GM12865 (cell line): ENCODE measurements at regions not wholly inside any gene's neighbourhood (a gene's known extent, or its start where the extent isn't known, plus 50 kb on each side); places are given as distances from the start of the nearest gene placed in this dataset.

Source experiments
- DNase-seq: peaks from one replicate; pipeline ENCODE4 v3.0.0; 2010; ENCODE audit warnings: low read depth
- H3K4me3 ChIP-seq: 2 replicates; pipeline ENCODE4 v1.5.1; 2011; ENCODE audit warnings: mild to moderate bottlenecking, low read depth, low read length, control low read depth
- TF ChIP-seq, protein P1 (sequence below): IDR thresholded peaks from 2 replicates; pipeline ENCODE4 v1.5.1; 2011; ENCODE audit warnings: low read length, control low read depth, low read depth, inconsistent platforms; ENCODE audit not compliant: insufficient read depth; ENCODE audit errors: missing control alignments

DNA sequence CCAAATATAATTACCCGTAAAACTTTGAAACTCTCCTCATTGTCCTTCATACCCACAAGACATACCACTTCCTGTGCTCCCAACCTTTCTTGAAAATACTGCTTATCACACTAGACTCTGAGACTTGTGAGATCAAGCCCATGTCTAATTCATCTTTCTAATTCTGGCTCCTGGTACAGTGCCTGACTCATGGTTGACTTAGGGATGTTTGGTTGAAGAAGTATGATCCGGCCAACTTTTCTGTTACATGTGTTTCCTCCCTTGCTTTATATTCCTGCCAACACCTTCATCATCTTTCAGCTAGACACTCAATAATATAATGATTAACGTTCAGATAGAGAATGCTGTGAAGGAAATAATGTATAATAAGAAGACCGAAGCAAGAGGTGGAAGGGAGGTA is 58.2 kb downstream of the MEX3B start:
- TF ChIP-seq, protein P1, sequence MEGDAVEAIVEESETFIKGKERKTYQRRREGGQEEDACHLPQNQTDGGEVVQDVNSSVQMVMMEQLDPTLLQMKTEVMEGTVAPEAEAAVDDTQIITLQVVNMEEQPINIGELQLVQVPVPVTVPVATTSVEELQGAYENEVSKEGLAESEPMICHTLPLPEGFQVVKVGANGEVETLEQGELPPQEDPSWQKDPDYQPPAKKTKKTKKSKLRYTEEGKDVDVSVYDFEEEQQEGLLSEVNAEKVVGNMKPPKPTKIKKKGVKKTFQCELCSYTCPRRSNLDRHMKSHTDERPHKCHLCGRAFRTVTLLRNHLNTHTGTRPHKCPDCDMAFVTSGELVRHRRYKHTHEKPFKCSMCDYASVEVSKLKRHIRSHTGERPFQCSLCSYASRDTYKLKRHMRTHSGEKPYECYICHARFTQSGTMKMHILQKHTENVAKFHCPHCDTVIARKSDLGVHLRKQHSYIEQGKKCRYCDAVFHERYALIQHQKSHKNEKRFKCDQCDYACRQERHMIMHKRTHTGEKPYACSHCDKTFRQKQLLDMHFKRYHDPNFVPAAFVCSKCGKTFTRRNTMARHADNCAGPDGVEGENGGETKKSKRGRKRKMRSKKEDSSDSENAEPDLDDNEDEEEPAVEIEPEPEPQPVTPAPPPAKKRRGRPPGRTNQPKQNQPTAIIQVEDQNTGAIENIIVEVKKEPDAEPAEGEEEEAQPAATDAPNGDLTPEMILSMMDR: no peak
- no peak overlapping the region for H3K4me3 ChIP-seq
- DNase-seq: no peak

DNA sequence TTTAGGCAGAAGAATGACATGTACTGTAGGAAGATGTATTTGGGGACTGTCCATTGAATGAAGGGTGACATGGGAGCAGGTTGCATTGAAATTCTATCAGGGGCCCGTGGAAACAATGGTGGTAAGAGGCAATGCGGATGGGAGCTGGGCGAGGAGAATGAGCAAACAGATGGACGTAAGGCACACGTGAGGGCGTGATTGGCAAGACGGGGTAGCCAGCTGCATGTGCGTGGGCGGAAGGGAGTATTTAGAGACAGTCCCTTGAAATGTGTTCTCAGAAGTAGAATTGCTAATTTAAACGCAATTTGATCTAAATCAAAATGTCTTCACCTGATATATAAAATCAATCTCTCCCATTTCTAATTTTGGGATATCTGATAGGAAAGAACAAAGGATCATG is 62.3 kb downstream of the MEX3B start:
- TF ChIP-seq, protein P1: no peak
- H3K4me3 ChIP-seq: no peak overlapping the region
- no peak for DNase-seq

- DNase-seq: no peak
- TF ChIP-seq, protein P1: no peak
- no peak overlapping the region for H3K4me3 ChIP-seq
Observed at GRCh38 chr15:81982808-81983207, 63.0 kb downstream of the MEX3B start.

DNA sequence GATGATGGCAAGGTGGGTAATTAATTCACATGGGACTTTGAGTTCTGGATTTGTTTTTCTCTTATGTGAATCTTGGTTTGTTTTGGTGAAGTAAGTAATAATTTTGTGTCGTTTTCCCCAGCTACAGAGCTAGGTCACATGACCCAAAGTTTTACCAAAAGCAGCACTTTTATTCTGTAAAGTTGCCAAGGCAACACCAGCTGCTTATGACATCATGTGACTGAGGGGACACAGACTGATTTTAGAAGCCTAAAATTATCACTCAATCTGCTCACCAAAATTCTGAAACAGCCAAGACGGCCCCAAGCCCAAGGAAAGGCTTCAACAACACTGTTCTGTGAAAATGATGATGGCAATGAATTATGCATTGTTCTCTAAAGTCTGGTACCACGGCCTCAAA is 63.9 kb downstream of the MEX3B start:
- DNase-seq: no peak
- TF ChIP-seq, protein P1: no peak
- H3K4me3 ChIP-seq: no peak overlapping the region

DNA sequence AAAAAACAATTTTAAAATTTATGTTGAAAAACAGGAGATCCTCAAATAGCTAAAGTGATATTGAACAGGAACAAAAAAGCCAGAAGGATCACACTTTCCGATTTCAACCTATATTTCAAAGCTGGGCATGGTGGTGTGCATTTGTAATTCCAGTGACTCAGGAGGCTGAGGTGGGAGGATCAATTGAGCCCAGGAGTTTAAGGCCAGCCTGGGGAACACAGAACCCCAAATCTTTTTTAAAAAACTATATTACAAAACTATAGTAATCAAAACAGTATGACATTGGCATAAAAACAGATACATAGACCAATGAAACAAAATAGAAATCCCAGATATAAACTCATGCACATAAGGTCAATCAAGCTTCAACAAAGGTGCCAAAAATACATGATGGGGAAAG is 68.4 kb downstream of the MEX3B start:
- no peak overlapping the region for H3K4me3 ChIP-seq
- DNase-seq: no peak
- TF ChIP-seq, protein P1: no peak

GRCh38 chr15:81968691-81969090 is 77.1 kb downstream of the MEX3B start:
- DNase-seq: no peak
- no peak overlapping the region for H3K4me3 ChIP-seq
- TF ChIP-seq, protein P1: no peak

- TF ChIP-seq, protein P1: no peak
- H3K4me3 ChIP-seq: no peak overlapping the region
- no peak for DNase-seq
Observed at GRCh38 chr15:81966631-81967030, 79.2 kb downstream of the MEX3B start.
